Stomach (tissue), 8 donors: ENCODE measurements at regions not wholly inside any gene's neighbourhood (a gene's known extent, or its start where the extent isn't known, plus 50 kb on each side); places are given as distances from the start of the nearest gene placed in this dataset.

Experiments used
- DNase-seq, 2 donors: peaks; one replicate each; pipeline versions ENCODE4 v3.0.0 to v3.0.0-alpha.2; 2013 to 2019
- H3K27ac ChIP-seq, 5 donors: fragments of 200-600 bp in 4 of 5; sonication (generic) in 4 of 5; one replicate each; pipeline ENCODE4 v1.5.1; 2013 to 2019; ENCODE audit warnings: mild to moderate bottlenecking in 1 of 5, moderate library complexity in 1 of 5
- H3K27me3 ChIP-seq, 3 donors: fragments of 200-600 bp; sonication (generic); one replicate each; pipeline ENCODE4 v1.5.1; 2017 to 2019; ENCODE audit warnings: mixed run types in 1 of 3
- H3K36me3 ChIP-seq, 4 donors: fragments of 200-600 bp; sonication (generic); 1 replicate in 3 of 4; 2 replicates in 1 of 4; pipeline ENCODE4 v1.5.1; 2016 to 2019
- H3K4me1 ChIP-seq, 4 donors: fragments of 200-600 bp; sonication (generic); one replicate each; pipeline ENCODE4 v1.5.1; 2016 to 2019
- H3K4me3 ChIP-seq, 4 donors: fragments of 200-600 bp; sonication (generic) in 3 of 4; one replicate each; pipeline ENCODE4 v1.5.1; 2016 to 2019; ENCODE audit warnings: mild to moderate bottlenecking in 1 of 4
- H3K9me3 ChIP-seq, 4 donors: fragments of 200-600 bp; sonication (generic); one replicate each; pipeline ENCODE4 v1.5.1; 2016 to 2019
- EP300 ChIP-seq: sonication (generic); formaldehyde crosslinking; IDR thresholded peaks from one replicate; pipeline ENCODE4 v1.6.1; 2017; ENCODE audit warnings: antibody characterized with exemption
- POLR2A ChIP-seq, 4 donors: fragments of 450-650 bp; IDR thresholded peaks; one replicate each; pipeline ENCODE4 v1.6.1; 2016; ENCODE audit warnings: antibody characterized with exemption in 4 of 4, control low read depth in 2 of 4, mild to moderate bottlenecking in 1 of 4, moderate library complexity in 1 of 4
- POLR2AphosphoS5 ChIP-seq, 3 donors: sonication (generic); formaldehyde crosslinking; IDR thresholded peaks; one replicate each; pipeline ENCODE4 v1.6.1; 2016; ENCODE audit warnings: antibody characterized with exemption in 3 of 3
- WGBS, 5 donors: extraction: QIAGEN DNeasy Blood & Tissue Kit in 3 of 5; methylation state at CpG; one replicate each; pipeline versions ENCODE4 v1.1.5 to v1.1.7; 2013 to 2018; 5-methylcytosine and 5-hydroxymethylcytosine counted together
- intact Hi-C: fragments of 100-400 bp; cut with DNase I; formaldehyde crosslinking; loops from one replicate; pipeline ENCODE4 v1.15.1; 2023; ENCODE audit warnings: low total_unique reads
- TF ChIP-seq, protein P1 (sequence below), 7 experiments: fragments of 450-650 bp in 4 of 7; fragments of 200-600 bp in 3 of 7; sonication (generic) in 3 of 7; IDR thresholded peaks; one replicate each; pipeline ENCODE4 v1.5.1; 2016 to 2019; ENCODE audit warnings: antibody characterized with exemption in 7 of 7, control low read depth in 2 of 7, mild to moderate bottlenecking in 1 of 7
- donor health status: healthy with polysubstance abuse.
- donor health status: Bipolar disorder and iron deficiency.
- donor health status: healthy.

- peaks cover 0 to 14% (median 11%) of the 10 kb centered on the region in 4 donors for H3K9me3 ChIP-seq
- H3K4me3 ChIP-seq, result no peak overlapping the region
- H3K27ac ChIP-seq, result no peak overlapping the region
- H3K27me3 ChIP-seq, result no peaks in the 10 kb centered on the region
- peak in 1 of 2 donors; percentile 11 for DNase-seq
- H3K36me3 ChIP-seq, result no peaks in the 10 kb centered on the region
- TF ChIP-seq POLR2AphosphoS5 (IDR thresholded peaks at IDR 0.05), result no peak
- TF ChIP-seq, protein P1, sequence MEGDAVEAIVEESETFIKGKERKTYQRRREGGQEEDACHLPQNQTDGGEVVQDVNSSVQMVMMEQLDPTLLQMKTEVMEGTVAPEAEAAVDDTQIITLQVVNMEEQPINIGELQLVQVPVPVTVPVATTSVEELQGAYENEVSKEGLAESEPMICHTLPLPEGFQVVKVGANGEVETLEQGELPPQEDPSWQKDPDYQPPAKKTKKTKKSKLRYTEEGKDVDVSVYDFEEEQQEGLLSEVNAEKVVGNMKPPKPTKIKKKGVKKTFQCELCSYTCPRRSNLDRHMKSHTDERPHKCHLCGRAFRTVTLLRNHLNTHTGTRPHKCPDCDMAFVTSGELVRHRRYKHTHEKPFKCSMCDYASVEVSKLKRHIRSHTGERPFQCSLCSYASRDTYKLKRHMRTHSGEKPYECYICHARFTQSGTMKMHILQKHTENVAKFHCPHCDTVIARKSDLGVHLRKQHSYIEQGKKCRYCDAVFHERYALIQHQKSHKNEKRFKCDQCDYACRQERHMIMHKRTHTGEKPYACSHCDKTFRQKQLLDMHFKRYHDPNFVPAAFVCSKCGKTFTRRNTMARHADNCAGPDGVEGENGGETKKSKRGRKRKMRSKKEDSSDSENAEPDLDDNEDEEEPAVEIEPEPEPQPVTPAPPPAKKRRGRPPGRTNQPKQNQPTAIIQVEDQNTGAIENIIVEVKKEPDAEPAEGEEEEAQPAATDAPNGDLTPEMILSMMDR (IDR thresholded peaks at IDR 0.05), result no peak
- no peak for TF ChIP-seq POLR2A (IDR thresholded peaks at IDR 0.05)
- TF ChIP-seq EP300, result no peak
- intact Hi-C loops, result no loop called here
- no peaks in the 10 kb centered on the region for H3K4me1 ChIP-seq
These were observed 172.1 kb downstream of the CBLN2 start for GRCh38 chr18:72372076-72372475.

DNA sequence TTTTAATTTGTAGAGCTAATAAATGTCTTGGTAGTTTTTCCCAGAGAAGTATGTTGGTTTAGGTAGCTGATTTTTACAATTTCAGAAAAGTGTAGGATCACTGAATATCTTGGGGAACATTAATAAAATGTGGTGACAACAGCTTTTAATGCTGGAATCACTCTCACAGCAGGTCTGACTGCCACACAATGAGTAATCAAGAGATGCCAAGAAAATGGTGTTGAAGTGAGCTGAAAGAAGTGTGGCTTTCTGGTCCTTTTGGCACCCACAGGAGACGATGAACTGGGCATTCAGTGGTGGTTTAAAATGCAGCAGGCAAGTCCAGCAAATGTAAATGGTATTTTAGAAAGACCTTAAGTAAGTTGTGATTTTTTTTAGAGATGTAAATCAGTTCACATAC, 175.8 kb downstream of the CBLN2 start:
- Histone ChIP-seq H3K4me3 (no peak overlapping the region), H3K9me3 (peaks cover 0 to 12% (median 10%) of the 10 kb centered on the region in 4 donors), H3K36me3 (no peaks in the 10 kb centered on the region), H3K27ac (no peak overlapping the region), H3K27me3 (no peaks in the 10 kb centered on the region), H3K4me1 (no peaks in the 10 kb centered on the region)
- intact Hi-C loops, result no loop called here
- DNase-seq, result no peak
- no peak for TF ChIP-seq EP300
- TF ChIP-seq POLR2AphosphoS5 (IDR thresholded peaks at IDR 0.05), result no peak
- TF ChIP-seq, protein P1 (IDR thresholded peaks at IDR 0.05), result no peak
- no peak for TF ChIP-seq POLR2A (IDR thresholded peaks at IDR 0.05)
- WGBS, 5 donors, result 47 to 77% (median 61%) methylated on average over 1 of the region's 1 CpG

GRCh38 chr18:72360634-72361033, 183.5 kb downstream of the CBLN2 start:
- WGBS, 5 donors, result 52 to 67% (median 61%) methylated on average over 4 of the region's 4 CpGs

DNA sequence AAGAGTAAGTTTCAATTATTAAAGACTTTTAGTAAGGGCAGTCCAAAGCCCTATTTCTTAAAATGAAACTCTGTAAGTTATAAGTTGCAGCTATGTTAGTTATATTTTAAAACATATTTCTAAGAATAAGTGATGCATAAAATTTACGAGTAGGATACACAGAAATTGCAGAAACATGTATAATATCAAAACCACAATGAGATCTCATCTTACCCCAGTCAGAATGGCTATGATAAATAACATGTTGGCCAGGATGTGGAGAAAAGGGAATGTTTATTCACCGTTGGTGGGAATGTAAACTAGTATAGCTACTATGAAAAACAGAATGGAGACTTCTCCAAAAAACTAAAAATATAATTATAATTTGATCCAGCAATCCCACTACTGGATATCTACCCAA, 201.2 kb downstream of the CBLN2 start:
- Histone ChIP-seq H3K4me1 (no peaks in the 10 kb centered on the region), H3K27ac (no peak overlapping the region), H3K36me3 (no peaks in the 10 kb centered on the region), H3K27me3 (no peaks in the 10 kb centered on the region), H3K4me3 (no peak overlapping the region), H3K9me3 (no peaks in the 10 kb centered on the region)
- TF ChIP-seq, protein P1 (IDR thresholded peaks at IDR 0.05), result no peak
- TF ChIP-seq EP300 (no peak), POLR2A (IDR thresholded peaks at IDR 0.05) (no peak), POLR2AphosphoS5 (IDR thresholded peaks at IDR 0.05) (no peak)
- no peak for DNase-seq
- intact Hi-C loops, result no loop called here
- whole genome bisulfite sequencing, 5 donors, result 37 to 63% (median 61%) methylated on average over 2 of the region's 2 CpGs

More at GRCh38 chr18:72360634-72361033, 183.5 kb downstream of the CBLN2 start:
- Histone ChIP-seq H3K4me3 (no peak overlapping the region), H3K9me3 (peaks cover 0 to 14% (median 0%) of the 10 kb centered on the region in 4 donors), H3K27ac (no peak overlapping the region), H3K36me3 (no peaks in the 10 kb centered on the region), H3K4me1 (no peaks in the 10 kb centered on the region), H3K27me3 (no peaks in the 10 kb centered on the region)
- intact Hi-C loops, result no loop called here
- no peak for TF ChIP-seq POLR2AphosphoS5 (IDR thresholded peaks at IDR 0.05)
- TF ChIP-seq EP300, result no peak
- TF ChIP-seq POLR2A (IDR thresholded peaks at IDR 0.05), result no peak
- TF ChIP-seq, protein P1 (IDR thresholded peaks at IDR 0.05), result no peak
- DNase-seq, result no peak
